Endothelial cell of umbilical vein (primary cell): ENCODE measurements at regions not wholly inside any gene's neighbourhood (a gene's known extent, or its start where the extent isn't known, plus 50 kb on each side); places are given as distances from the start of the nearest gene placed in this dataset.

Experiments
- BruUV-seq: library from RNA; stranded (reverse); fragments of 400-500 nt; replicated peaks from 2 replicates; lab custom pipeline; 2021; lab: Mats Ljungman, UMichigan
- CTCF ChIA-PET: fragments of 300-600, 350-600 bp; sonication (Branson Sonifier 250); formaldehyde crosslinking; loops from one replicate; lab custom pipeline; 2021; ENCODE audit warnings: antibody characterized with exemption, inconsistent platforms; lab: Charles Lee
- POLR2A ChIA-PET: fragments of 300-600, 350-600 bp; sonication (Branson Sonifier 250); formaldehyde crosslinking; loops from one replicate; lab custom pipeline; 2021; ENCODE audit warnings: antibody characterized with exemption, inconsistent platforms; lab: Charles Lee
- DNase-seq: peaks from one replicate; pipeline ENCODE4 v3.0.0-alpha.2; 2011; ENCODE audit warnings: low read depth, low spot score
- FAIRE-seq: peaks from 2 replicates; lab custom pipeline; 2011; peaks lifted over from hg19 to GRCh38; lab: Jason Lieb, UNC
- H2AFZ ChIP-seq: 2 replicates; pipeline ENCODE4 v1.6.0; 2012; ENCODE audit warnings: low read depth, low read length, control low read depth, inconsistent platforms
- H3K27ac ChIP-seq: 2 replicates; pipeline ENCODE4 v1.5.1; 2011; ENCODE audit warnings: low read depth, mild to moderate bottlenecking, control low read depth, low read length, moderate library complexity; ENCODE audit not compliant: insufficient read depth
- H3K27me3 ChIP-seq, 2 experiments: 2 replicates each; pipeline versions ENCODE4 v1.6.0 to v1.6.1; 2011; ENCODE audit warnings: low read length in 2 of 2, mixed read lengths in 1 of 2; ENCODE audit not compliant: control insufficient read depth in 2 of 2, insufficient read depth in 2 of 2
- H3K36me3 ChIP-seq, 2 experiments: 2 replicates in 1 of 2; 3 replicates in 1 of 2; pipeline ENCODE4 v1.5.1; 2011; ENCODE audit warnings: low read length in 2 of 2, mild to moderate bottlenecking in 1 of 2, moderate library complexity in 1 of 2; ENCODE audit not compliant: control insufficient read depth in 2 of 2, insufficient read depth in 2 of 2; ENCODE audit errors: extremely low read depth in 1 of 2
- H3K4me1 ChIP-seq: 3 replicates; pipeline ENCODE4 v1.5.1; 2011; ENCODE audit warnings: mild to moderate bottlenecking, low read length; ENCODE audit not compliant: control insufficient read depth, insufficient read depth; ENCODE audit errors: extremely low read depth
- H3K4me2 ChIP-seq: 2 replicates; pipeline ENCODE4 v1.6.1; 2011; ENCODE audit warnings: low read length, control low read depth, mixed read lengths; ENCODE audit not compliant: insufficient read depth
- H3K4me3 ChIP-seq, 3 experiments: fragments of 200-600 bp in 1 of 3; sonication (generic), shearing (Covaris generic) in 1 of 3; replicated peaks in 1 of 3; 2 replicates each; pipeline ENCODE4 v1.5.1; 2011 to 2016; ENCODE audit warnings: control low read depth in 3 of 3, low read length in 3 of 3, mild to moderate bottlenecking in 2 of 3, inconsistent platforms in 1 of 3, low read depth in 1 of 3, moderate library complexity in 1 of 3; ENCODE audit not compliant: insufficient read depth in 1 of 3
- H3K79me2 ChIP-seq: 2 replicates; pipeline ENCODE4 v1.6.0; 2012; ENCODE audit warnings: low read length, inconsistent platforms; ENCODE audit not compliant: control insufficient read depth, insufficient read depth
- H3K9ac ChIP-seq: replicated peaks from 2 replicates; pipeline ENCODE3; 2011; ENCODE audit warnings: low read length, control low read depth; ENCODE audit not compliant: insufficient read depth; ENCODE audit errors: extremely low read depth
- H3K9me1 ChIP-seq: replicated peaks from 3 replicates; pipeline ENCODE4 v1.6.0; 2011; ENCODE audit warnings: mild to moderate bottlenecking, low read length; ENCODE audit not compliant: control insufficient read depth, insufficient read depth; ENCODE audit errors: extremely low read depth
- H3K9me3 ChIP-seq: replicated peaks from 2 replicates; pipeline ENCODE4 v1.5.1; 2012; ENCODE audit warnings: low read length, inconsistent platforms; ENCODE audit not compliant: control insufficient read depth, insufficient read depth
- H4K20me1 ChIP-seq: replicated peaks from 2 replicates; pipeline ENCODE3; 2011; ENCODE audit warnings: mild to moderate bottlenecking, low read length; ENCODE audit not compliant: control insufficient read depth, insufficient read depth; ENCODE audit errors: extremely low read depth
- CTCF ChIP-seq, 2 donors: IDR thresholded peaks; 1 replicate in 1 of 2; 2 replicates in 1 of 2; pipeline ENCODE4 v1.5.1; 2011; ENCODE audit warnings: low read length in 2 of 2, mild to moderate bottlenecking in 2 of 2, moderate library complexity in 2 of 2, control low read depth in 1 of 2, inconsistent platforms in 1 of 2, low read depth in 1 of 2; ENCODE audit not compliant: insufficient read depth in 1 of 2; ENCODE audit errors: extremely low read depth in 1 of 2
- FOS ChIP-seq: IDR thresholded peaks from 2 replicates; pipeline ENCODE4 v1.6.1; 2011; ENCODE audit warnings: mild to moderate bottlenecking, low read length, moderate library complexity, borderline replicate concordance; ENCODE audit not compliant: insufficient read depth
- MAX ChIP-seq: IDR thresholded peaks from 2 replicates; pipeline ENCODE4 v1.6.1; 2011; ENCODE audit not compliant: insufficient read depth, insufficient read length
- POLR2A ChIP-seq: IDR thresholded peaks from 2 replicates; pipeline ENCODE4 v1.6.1; 2012; ENCODE audit warnings: low read depth, mild to moderate bottlenecking, control low read depth, low read length
- POLR2AphosphoS5 ChIP-seq: IDR thresholded peaks from 2 replicates; pipeline ENCODE4 v1.6.1; 2012; ENCODE audit warnings: low read depth, mild to moderate bottlenecking, control low read depth, low read length, moderate library complexity; ENCODE audit not compliant: insufficient read depth
- dilution Hi-C: fragments of 300-500 bp; cut with MboI; formaldehyde crosslinking; loops from one replicate; pipeline ENCODE4 v1.15.0; 2019; ENCODE audit warnings: low sequenced_read_pairs; ENCODE audit not compliant: extremely low pct_ligation_motif_present
- intact Hi-C: fragments of 100-400 bp; cut with micrococcal nuclease; formaldehyde crosslinking; loops from one replicate; pipeline ENCODE4 v1.10.0; 2022

GRCh38 chr1:229999004-229999670 lies 67.9 kb upstream of the GALNT2 start:
- DNase-seq (no peak), FAIRE-seq (no peak)
- H3K9me1 ChIP-seq, result no peaks in the 10 kb centered on the region
- H3K36me3 ChIP-seq, result no peaks in the 10 kb centered on the region
- BruUV-seq, result no TSS peak
- intact Hi-C loops (no loop called here), dilution Hi-C loops (no loop called here)
- no peak overlapping the region for H3K9ac ChIP-seq
- H3K9me3 ChIP-seq, result no peaks in the 10 kb centered on the region
- CTCF ChIA-PET, result no interaction called here
- TF ChIP-seq FOS (no peak), POLR2A (no peak), CTCF (IDR thresholded peaks at IDR 0.05; ENCODE audit: extremely low read depth in 1 of 2, insufficient read depth in 1 of 2, low read depth in 1 of 2, low read length in 2 of 2) (no peak), MAX (no peak), POLR2AphosphoS5 (no peak)
- no peak overlapping the region for H3K27ac ChIP-seq
- no peaks in the 10 kb centered on the region for H3K79me2 ChIP-seq
- H3K4me1 ChIP-seq, result no peaks in the 10 kb centered on the region
- H3K4me3 ChIP-seq, result no peak overlapping the region
- H2AFZ ChIP-seq, result no peak overlapping the region
- H3K27me3 ChIP-seq, result peaks cover 0 to 5% of the 10 kb centered on the region in 2 experiments
- no peaks in the 10 kb centered on the region for H4K20me1 ChIP-seq
- no peak overlapping the region for H3K4me2 ChIP-seq
- POLR2A ChIA-PET, result no interaction called here
